Kidney (tissue), 13 donors: ENCODE measurements at regions not wholly inside any gene's neighbourhood (a gene's known extent, or its start where the extent isn't known, plus 50 kb on each side); places are given as distances from the start of the nearest gene placed in this dataset.

Experiments used
- DNase-seq, 5 donors: peaks; one replicate each; pipeline ENCODE4 v3.0.0-alpha.2; 2013 to 2020
- FAIRE-seq: peaks from 2 replicates; lab custom pipeline; 2012; peaks lifted over from hg19 to GRCh38; lab: Jason Lieb, UNC
- H3K27ac ChIP-seq, 2 donors: one replicate each; pipeline ENCODE4 v1.7.0; 2013; ENCODE audit warnings: low read depth in 2 of 2, low read length in 2 of 2, inconsistent platforms in 1 of 2
- H3K27me3 ChIP-seq: one replicate; pipeline ENCODE4 v1.7.1; 2013; ENCODE audit warnings: low read length, inconsistent platforms; ENCODE audit not compliant: control insufficient read depth, insufficient read depth
- H3K36me3 ChIP-seq, 3 donors: one replicate each; pipeline versions ENCODE4 v1.7.0 to v1.7.1; 2013; ENCODE audit warnings: low read length in 3 of 3, control low read depth in 1 of 3, inconsistent platforms in 1 of 3; ENCODE audit not compliant: insufficient read depth in 3 of 3, control insufficient read depth in 2 of 3
- H3K4me1 ChIP-seq, 3 donors: one replicate each; pipeline versions ENCODE4 v1.7.0 to v1.7.1; 2013; ENCODE audit warnings: low read length in 3 of 3, inconsistent platforms in 1 of 3, low read depth in 1 of 3; ENCODE audit not compliant: control insufficient read depth in 2 of 3, insufficient read depth in 2 of 3
- H3K4me3 ChIP-seq, 3 donors: one replicate each; pipeline versions ENCODE4 v1.7.0 to v1.8.1; 2013; ENCODE audit warnings: low read length in 3 of 3, control low read depth in 1 of 3, inconsistent platforms in 1 of 3
- H3K9ac ChIP-seq, 3 donors: one replicate each; pipeline versions ENCODE4 v1.7.0 to v1.7.1; 2013; ENCODE audit warnings: low read length in 3 of 3, control low read depth in 1 of 3, inconsistent platforms in 1 of 3
- H3K9me3 ChIP-seq, 3 donors: one replicate each; pipeline versions ENCODE4 v1.7.0 to v1.7.1; 2013; ENCODE audit warnings: low read length in 3 of 3, control low read depth in 1 of 3, inconsistent platforms in 1 of 3; ENCODE audit not compliant: control insufficient read depth in 2 of 3, insufficient read depth in 1 of 3
- CTCF ChIP-seq: IDR thresholded peaks from 3 replicates; pipeline ENCODE4 v1.5.1; 2012; ENCODE audit warnings: mild to moderate bottlenecking, moderate library complexity, borderline replicate concordance; ENCODE audit not compliant: insufficient read depth; ENCODE audit errors: extremely low read depth
- intact Hi-C: fragments of 100-400 bp; cut with DNase I; formaldehyde crosslinking; loops from one replicate; pipeline ENCODE4 v1.11.1; 2022
- donor health status: control.
- donor health status: control.
- donor health status: control.
- donor health status: control.
- donor health status: control.
- donor health status: DM: yes; HTN: yes; CAD: no.
- donor health status: Normal renal cell carcinoma (clear cell type).

GRCh38 chr13:22837980-22838647, 342.7 kb upstream of the SGCG start:
- intact Hi-C loops: no loop called here
- FAIRE-seq (no peak), DNase-seq (peak in 4 of 5 donors; percentile 31 to 61 (median 50))
- H3K27me3 ChIP-seq: no peaks in the 10 kb centered on the region
- no peaks in the 10 kb centered on the region for H3K9me3 ChIP-seq
- no peaks in the 10 kb centered on the region for H3K4me1 ChIP-seq
- no peak overlapping the region for H3K27ac ChIP-seq
- no peak overlapping the region for H3K9ac ChIP-seq
- peak overlapping the region in 1 of 3 donors; percentile 48 for H3K4me3 ChIP-seq
- no peaks in the 10 kb centered on the region for H3K36me3 ChIP-seq
- no peak for TF ChIP-seq CTCF

- no peak for TF ChIP-seq CTCF
- Histone ChIP-seq H3K4me3 (no peak overlapping the region), H3K9ac (no peak overlapping the region), H3K4me1 (no peaks in the 10 kb centered on the region), H3K27ac (no peak overlapping the region), H3K9me3 (no peaks in the 10 kb centered on the region), H3K27me3 (no peaks in the 10 kb centered on the region), H3K36me3 (no peaks in the 10 kb centered on the region)
- no peak for FAIRE-seq
- peak in 4 of 5 donors; percentile 41 to 81 (median 58) for DNase-seq
- intact Hi-C loops: no loop called here
Observed at GRCh38 chr13:22839603-22840530, 340.9 kb upstream of the SGCG start.

GRCh38 chr13:22846551-22846950, 334.2 kb upstream of the SGCG start:
- Histone ChIP-seq H3K27me3 (no peaks in the 10 kb centered on the region), H3K4me3 (no peak overlapping the region), H3K36me3 (no peaks in the 10 kb centered on the region), H3K9me3 (no peaks in the 10 kb centered on the region), H3K27ac (no peak overlapping the region), H3K4me1 (peaks cover 0 to 18% (median 4%) of the 10 kb centered on the region in 3 donors), H3K9ac (no peak overlapping the region)
- no peak for DNase-seq
- no peak for TF ChIP-seq CTCF
- intact Hi-C loops: no loop called here
- peak; percentile 50 for FAIRE-seq
